Activated CD4-positive, alpha-beta memory T cell treated with anti-CD3 and anti-CD28 coated beads, Interleukin-2, amount 10 ng/mL, durations not matched to agents 7 days and 5 days (primary cell): ENCODE measurements at regions not wholly inside any gene's neighbourhood (a gene's known extent, or its start where the extent isn't known, plus 50 kb on each side); places are given as distances from the start of the nearest gene placed in this dataset.

Source experiments
- CTCF ChIA-PET: fragments of 350-600 bp; sonication (Branson Sonifier 250); formaldehyde crosslinking; loops from one replicate; lab custom pipeline; 2021; ENCODE audit warnings: antibody characterized with exemption, inconsistent platforms; lab: Charles Lee
- POLR2A ChIA-PET: fragments of 350-600 bp; sonication (Branson Sonifier 250); formaldehyde crosslinking; loops from one replicate; lab custom pipeline; 2021; ENCODE audit warnings: antibody characterized with exemption; lab: Charles Lee
- DNase-seq: peaks from one replicate; pipeline ENCODE4 v3.0.0-alpha.2; 2020
- H3K27ac Mint-ChIP-seq: one replicate; pipeline ENCODE4 v1.8.0; 2021; ENCODE audit warnings: mild to moderate bottlenecking, mixed read lengths
- H3K27me3 Mint-ChIP-seq: one replicate; pipeline ENCODE4 v1.8.0; 2021; ENCODE audit warnings: mixed read lengths
- H3K36me3 Mint-ChIP-seq: one replicate; pipeline ENCODE4 v1.8.0; 2021; ENCODE audit warnings: low read depth, mixed read lengths
- H3K4me1 Mint-ChIP-seq: one replicate; pipeline ENCODE4 v1.8.0; 2021; ENCODE audit warnings: mixed read lengths
- H3K4me3 Mint-ChIP-seq: one replicate; pipeline ENCODE4 v1.8.0; 2021; ENCODE audit warnings: mild to moderate bottlenecking, mixed read lengths
- H3K9me3 Mint-ChIP-seq: one replicate; pipeline ENCODE4 v1.8.0; 2021; ENCODE audit warnings: mixed read lengths

- no peak overlapping the region for H3K27ac Mint-ChIP-seq
- no peaks in the 10 kb centered on the region for H3K4me1 Mint-ChIP-seq
- CTCF ChIA-PET = no interaction called here
- no peak overlapping the region for H3K4me3 Mint-ChIP-seq
- no peaks in the 10 kb centered on the region for H3K27me3 Mint-ChIP-seq
- H3K9me3 Mint-ChIP-seq = peaks cover 2% of the 10 kb centered on the region
- no peak for DNase-seq
- POLR2A ChIA-PET = no interaction called here
- no peaks in the 10 kb centered on the region for H3K36me3 Mint-ChIP-seq
Measured at GRCh38 chr2:220318037-220318436, 690.6 kb downstream of the SLC4A3 start.

DNA sequence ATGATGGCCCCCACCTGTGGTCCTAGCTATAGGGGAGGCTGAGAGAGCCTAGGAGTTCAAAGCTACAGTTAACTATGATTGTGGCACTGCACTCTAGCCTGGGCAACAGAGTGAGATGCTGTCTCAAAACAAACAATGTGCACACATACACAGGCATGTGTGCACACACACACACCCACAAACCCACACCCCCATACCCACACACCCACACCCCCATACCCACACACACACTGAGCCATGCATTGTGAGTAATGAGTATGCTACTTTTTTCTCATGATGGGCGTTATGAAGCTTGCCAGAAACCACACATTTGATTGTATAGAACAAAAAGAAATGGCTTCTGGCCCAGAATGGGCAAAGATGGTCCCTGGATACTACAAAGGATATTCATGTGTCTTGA, 691.1 kb downstream of the SLC4A3 start:
- Mint-ChIP-seq H3K27me3 (no peaks in the 10 kb centered on the region), H3K4me3 (no peak overlapping the region), H3K36me3 (no peaks in the 10 kb centered on the region), H3K9me3 (peaks cover 2% of the 10 kb centered on the region), H3K27ac (no peak overlapping the region), H3K4me1 (no peaks in the 10 kb centered on the region)
- no peak for DNase-seq
- ChIA-PET POLR2A (no interaction called here), CTCF (no interaction called here)

DNA sequence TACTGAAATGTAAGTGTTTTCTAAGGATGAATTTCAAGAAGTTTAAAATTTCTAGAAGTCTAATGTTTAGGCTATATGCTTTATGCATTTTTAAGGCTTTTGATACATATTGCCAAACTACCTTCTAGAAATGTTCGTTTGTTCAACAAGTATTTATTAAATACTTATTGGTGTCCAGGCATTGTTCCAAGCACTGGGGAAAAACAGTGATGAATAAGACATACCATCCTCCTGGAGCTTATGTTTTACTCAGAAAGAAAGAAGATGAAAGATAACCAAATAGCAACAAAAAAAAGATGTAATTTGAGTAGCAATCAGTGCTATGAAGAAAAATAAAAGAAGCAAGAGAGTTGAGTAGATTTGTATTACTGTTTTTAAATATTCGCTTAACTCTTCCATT, 692.9 kb downstream of the SLC4A3 start:
- Mint-ChIP-seq H3K27ac (no peak overlapping the region), H3K4me3 (no peak overlapping the region), H3K27me3 (no peaks in the 10 kb centered on the region), H3K9me3 (peaks cover 2% of the 10 kb centered on the region), H3K4me1 (no peaks in the 10 kb centered on the region), H3K36me3 (no peaks in the 10 kb centered on the region)
- ChIA-PET CTCF (no interaction called here), POLR2A (no interaction called here)
- no peak for DNase-seq

GRCh38 chr2:220332886-220333285, 705.5 kb downstream of the SLC4A3 start:
- Mint-ChIP-seq H3K27ac (no peak overlapping the region), H3K9me3 (no peaks in the 10 kb centered on the region), H3K36me3 (no peaks in the 10 kb centered on the region), H3K4me1 (no peaks in the 10 kb centered on the region), H3K27me3 (no peaks in the 10 kb centered on the region), H3K4me3 (no peak overlapping the region)
- no peak for DNase-seq
- POLR2A ChIA-PET = no interaction called here
- CTCF ChIA-PET = no interaction called here

- no peaks in the 10 kb centered on the region for H3K9me3 Mint-ChIP-seq
- H3K36me3 Mint-ChIP-seq = no peaks in the 10 kb centered on the region
- no peak overlapping the region for H3K27ac Mint-ChIP-seq
- no peak for DNase-seq
- ChIA-PET POLR2A (no interaction called here), CTCF (no interaction called here)
- H3K27me3 Mint-ChIP-seq = no peaks in the 10 kb centered on the region
- no peak overlapping the region for H3K4me3 Mint-ChIP-seq
- no peaks in the 10 kb centered on the region for H3K4me1 Mint-ChIP-seq
Measured at GRCh38 chr2:220334210-220334609, 706.8 kb downstream of the SLC4A3 start.

DNA sequence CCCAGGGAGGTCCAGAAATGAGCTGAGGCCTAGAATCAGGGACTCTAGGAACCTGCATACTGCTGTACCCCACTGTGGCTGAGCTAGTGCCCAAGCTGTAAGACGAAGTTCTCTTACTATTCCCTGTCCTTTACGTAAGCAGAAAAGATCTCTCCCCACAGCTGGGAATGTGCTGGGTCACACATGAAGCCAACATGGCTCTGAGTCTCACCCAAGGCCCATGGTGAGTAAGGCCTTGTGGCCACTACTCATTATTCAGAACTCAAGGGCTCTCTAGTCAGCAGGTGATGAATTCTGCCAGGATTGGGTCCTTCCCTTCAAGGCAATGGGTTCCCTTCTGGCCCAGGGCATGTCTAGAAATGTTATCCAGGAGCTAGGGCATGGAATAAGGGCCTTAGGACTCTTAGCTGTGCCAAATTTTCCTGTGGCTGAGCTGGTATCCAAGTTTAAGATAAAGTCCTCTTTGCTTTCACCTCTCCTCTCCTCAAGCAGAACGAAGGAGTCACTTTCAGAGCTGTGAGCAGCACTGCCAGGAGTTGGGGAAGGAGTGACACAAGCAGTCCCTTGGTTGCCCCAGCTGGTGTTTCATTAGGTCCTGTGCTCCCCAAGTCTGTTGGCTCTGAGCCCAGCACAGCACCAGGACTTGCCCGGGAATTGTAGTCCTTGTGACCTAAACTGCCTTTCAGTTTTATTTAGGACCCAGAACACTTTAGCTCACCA, 707.6 kb downstream of the SLC4A3 start:
- no peaks in the 10 kb centered on the region for H3K4me1 Mint-ChIP-seq
- ChIA-PET CTCF (no interaction called here), POLR2A (no interaction called here)
- no peaks in the 10 kb centered on the region for H3K9me3 Mint-ChIP-seq
- no peak overlapping the region for H3K27ac Mint-ChIP-seq
- DNase-seq = no peak
- H3K36me3 Mint-ChIP-seq = no peaks in the 10 kb centered on the region
- no peaks in the 10 kb centered on the region for H3K27me3 Mint-ChIP-seq
- H3K4me3 Mint-ChIP-seq = no peak overlapping the region

- ChIA-PET POLR2A (no interaction called here), CTCF (no interaction called here)
- no peaks in the 10 kb centered on the region for H3K4me1 Mint-ChIP-seq
- H3K9me3 Mint-ChIP-seq = no peaks in the 10 kb centered on the region
- no peak overlapping the region for H3K27ac Mint-ChIP-seq
- H3K4me3 Mint-ChIP-seq = no peak overlapping the region
- no peak for DNase-seq
- H3K27me3 Mint-ChIP-seq = no peaks in the 10 kb centered on the region
- no peaks in the 10 kb centered on the region for H3K36me3 Mint-ChIP-seq
Measured at GRCh38 chr2:220335591-220335915, 708.1 kb downstream of the SLC4A3 start.

DNA sequence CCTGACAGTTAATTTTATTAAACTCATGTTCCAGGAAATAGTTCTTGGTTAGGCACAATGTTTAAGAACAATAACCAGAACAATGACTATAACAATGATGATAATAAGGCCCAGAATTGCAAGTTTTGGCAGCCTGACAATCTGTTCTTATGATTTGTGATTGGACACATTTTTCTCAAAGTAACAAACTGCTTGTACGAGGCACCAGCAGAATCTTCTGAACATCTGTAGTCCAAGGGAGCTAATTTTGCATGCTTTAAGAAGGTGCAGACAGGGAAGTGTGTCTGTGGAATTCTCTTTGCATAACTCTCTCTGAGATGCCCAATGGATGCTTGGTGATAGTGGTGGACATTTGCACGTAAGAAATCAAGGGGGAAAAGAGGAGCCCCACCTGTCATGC, 709.3 kb downstream of the SLC4A3 start:
- Mint-ChIP-seq H3K36me3 (no peaks in the 10 kb centered on the region), H3K9me3 (no peaks in the 10 kb centered on the region), H3K27ac (no peak overlapping the region), H3K27me3 (no peaks in the 10 kb centered on the region), H3K4me3 (no peak overlapping the region), H3K4me1 (no peaks in the 10 kb centered on the region)
- no peak for DNase-seq
- POLR2A ChIA-PET = no interaction called here
- CTCF ChIA-PET = no interaction called here

GRCh38 chr2:220337611-220338440, 710.4 kb downstream of the SLC4A3 start:
- ChIA-PET POLR2A (no interaction called here), CTCF (no interaction called here)
- Mint-ChIP-seq H3K4me3 (no peak overlapping the region), H3K27me3 (no peaks in the 10 kb centered on the region), H3K36me3 (no peaks in the 10 kb centered on the region), H3K4me1 (no peaks in the 10 kb centered on the region), H3K27ac (no peak overlapping the region), H3K9me3 (no peaks in the 10 kb centered on the region)
- DNase-seq = no peak

- no peaks in the 10 kb centered on the region for H3K27me3 Mint-ChIP-seq
- H3K36me3 Mint-ChIP-seq = no peaks in the 10 kb centered on the region
- CTCF ChIA-PET = no interaction called here
- H3K4me3 Mint-ChIP-seq = no peak overlapping the region
- no peaks in the 10 kb centered on the region for H3K4me1 Mint-ChIP-seq
- no peak overlapping the region for H3K27ac Mint-ChIP-seq
- no peaks in the 10 kb centered on the region for H3K9me3 Mint-ChIP-seq
- POLR2A ChIA-PET = no interaction called here
- DNase-seq = no peak
Measured at GRCh38 chr2:220341014-220341413, 713.6 kb downstream of the SLC4A3 start.

DNA sequence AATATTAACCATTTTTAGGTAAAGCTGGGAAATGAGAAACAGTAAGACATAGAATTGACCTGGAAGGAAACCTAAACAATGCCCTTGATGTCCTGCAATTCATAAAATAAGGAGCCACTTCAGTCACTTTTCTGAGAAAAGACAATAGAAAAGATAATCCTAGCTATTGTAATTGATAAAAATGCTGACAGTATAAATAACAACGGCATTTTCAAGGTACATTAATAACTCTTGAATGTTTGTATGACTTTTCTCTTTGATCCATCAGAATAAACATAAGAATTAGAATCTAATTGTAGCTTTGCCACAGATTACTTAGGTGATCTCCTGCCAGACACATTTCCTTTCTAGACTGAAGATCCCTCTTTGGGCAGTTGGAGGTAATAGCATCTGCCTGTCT, 719.5 kb downstream of the SLC4A3 start:
- no peak for DNase-seq
- Mint-ChIP-seq H3K27ac (no peak overlapping the region), H3K4me3 (no peak overlapping the region), H3K4me1 (no peaks in the 10 kb centered on the region), H3K36me3 (no peaks in the 10 kb centered on the region), H3K9me3 (no peaks in the 10 kb centered on the region), H3K27me3 (no peaks in the 10 kb centered on the region)
- POLR2A ChIA-PET = no interaction called here
- CTCF ChIA-PET = no interaction called here

GRCh38 chr2:220347626-220348025, 720.2 kb downstream of the SLC4A3 start:
- DNase-seq = no peak
- ChIA-PET CTCF (no interaction called here), POLR2A (no interaction called here)
- Mint-ChIP-seq H3K27ac (no peak overlapping the region), H3K36me3 (no peaks in the 10 kb centered on the region), H3K4me1 (no peaks in the 10 kb centered on the region), H3K27me3 (no peaks in the 10 kb centered on the region), H3K9me3 (no peaks in the 10 kb centered on the region), H3K4me3 (no peak overlapping the region)

DNA sequence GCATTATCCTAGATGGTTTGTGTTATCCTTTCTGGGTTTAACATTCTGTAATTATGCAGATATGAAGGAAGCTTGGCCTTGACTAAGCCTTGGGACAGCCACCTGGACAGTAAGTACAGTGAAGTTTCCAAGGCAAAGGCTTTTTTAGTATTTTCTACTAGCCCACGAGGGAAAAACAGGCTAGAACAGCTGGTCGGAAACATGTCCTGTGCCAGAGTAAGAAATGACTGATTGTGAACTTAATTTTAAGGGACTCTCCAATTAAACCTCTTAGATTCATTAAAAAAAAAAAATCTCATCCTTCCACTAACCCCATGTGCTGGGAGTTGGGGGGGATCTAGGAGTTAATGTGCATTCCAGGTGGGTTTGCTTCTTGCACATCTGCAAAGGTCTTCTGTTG, 720.8 kb downstream of the SLC4A3 start:
- CTCF ChIA-PET = no interaction called here

GRCh38 chr2:220353897-220354296, 726.5 kb downstream of the SLC4A3 start:
- Mint-ChIP-seq H3K9me3 (no peaks in the 10 kb centered on the region), H3K27me3 (no peaks in the 10 kb centered on the region), H3K36me3 (no peaks in the 10 kb centered on the region), H3K27ac (no peak overlapping the region), H3K4me1 (no peaks in the 10 kb centered on the region), H3K4me3 (no peak overlapping the region)
- ChIA-PET POLR2A (no interaction called here), CTCF (no interaction called here)
- DNase-seq = no peak

More for the DNA sequence above, 720.8 kb downstream of the SLC4A3 start:
- Mint-ChIP-seq H3K27me3 (no peaks in the 10 kb centered on the region), H3K4me1 (no peaks in the 10 kb centered on the region), H3K27ac (no peak overlapping the region), H3K9me3 (no peaks in the 10 kb centered on the region), H3K36me3 (no peaks in the 10 kb centered on the region), H3K4me3 (no peak overlapping the region)
- POLR2A ChIA-PET = no interaction called here
- DNase-seq = no peak
